A549 (cell line): ENCODE measurements at regions not wholly inside any gene's neighbourhood (a gene's known extent, or its start where the extent isn't known, plus 50 kb on each side); places are given as distances from the start of the nearest gene placed in this dataset.

Experiments
- ATAC-seq, 2 experiments: fragments of 200-7000 bp in 1 of 2; fragments of >200 bp in 1 of 2; cut with Nextera tagmentation in 1 of 2; cut with Tn5 transposase in 1 of 2; 3 replicates each; pipeline versions ENCODE4 v1.8.0 to v1.9.1; 2018 to 2020; ENCODE audit warnings: mild to moderate bottlenecking in 1 of 2, moderate library complexity in 1 of 2
- CTCF ChIA-PET: fragments of 300-600 bp; sonication (Branson Sonifier 250); formaldehyde crosslinking; extraction: SDS; loops from one replicate; lab custom pipeline; 2021; ENCODE audit warnings: antibody characterized with exemption, inconsistent platforms; lab: Yijun Ruan, JAX
- POLR2A ChIA-PET: fragments of 350-600 bp; formaldehyde crosslinking; extraction: SDS; loops from one replicate; lab custom pipeline; 2021; ENCODE audit warnings: antibody characterized with exemption, inconsistent platforms; lab: Yijun Ruan, JAX
- DNase-seq, 2 experiments: peaks; one replicate each; pipeline versions ENCODE4 v3.0.0 to v3.0.0-alpha.2; 2011 to 2016; ENCODE audit warnings: low read depth in 1 of 2, low spot score in 1 of 2
- FAIRE-seq: peaks from 2 replicates; lab custom pipeline; 2011; peaks lifted over from hg19 to GRCh38; lab: Jason Lieb, UNC
- H3K27ac ChIP-seq, 2 experiments: fragments of >200 bp; sonication (Bioruptor Twin); formaldehyde crosslinking; 3 replicates each; pipeline ENCODE4 v1.5.1; 2016 to 2017
- H3K4me1 ChIP-seq: fragments of >200 bp; sonication (Bioruptor Twin); formaldehyde crosslinking; 3 replicates; pipeline ENCODE4 v1.6.1; 2016
- H3K4me2 ChIP-seq: fragments of >200 bp; sonication (Bioruptor Twin); formaldehyde crosslinking; 3 replicates; pipeline ENCODE4 v1.6.1; 2016
- H3K4me3 ChIP-seq: fragments of >200 bp; sonication (Bioruptor Twin); formaldehyde crosslinking; 3 replicates; pipeline ENCODE4 v1.5.1; 2016
- H3K9me3 ChIP-seq: fragments of >200 bp; sonication (Bioruptor Twin); formaldehyde crosslinking; 3 replicates; pipeline ENCODE4 v1.6.1; 2016
- ATOH8 ChIP-seq: fragments of 250-450 bp; sonication (Bioruptor Pico); IDR thresholded peaks from 2 replicates; pipeline ENCODE4 v1.5.0; 2020; ENCODE audit warnings: low read depth, mild to moderate bottlenecking, moderate library complexity
- BHLHE40 ChIP-seq: IDR thresholded peaks from 2 replicates; pipeline ENCODE4 v1.6.1; 2012; ENCODE audit warnings: low read depth, low read length, inconsistent platforms
- CBX2 ChIP-seq: fragments of 200-600 bp; sonication (generic); IDR thresholded peaks from 2 replicates; pipeline ENCODE4 v1.6.1; 2016; ENCODE audit warnings: low read depth, mild to moderate bottlenecking, borderline replicate concordance
- CEBPB ChIP-seq, 2 experiments: fragments of >200 bp in 1 of 2; sonication (Bioruptor Twin) in 1 of 2; formaldehyde crosslinking in 1 of 2; IDR thresholded peaks; 2 replicates each; pipeline ENCODE4 v1.6.1; 2012 to 2016
- CHD2 ChIP-seq: fragments of 150-350 bp; IDR thresholded peaks from 2 replicates; pipeline ENCODE4 v1.6.1; 2014; ENCODE audit warnings: low read length; ENCODE audit not compliant: partially characterized antibody
- CHD4 ChIP-seq: fragments of 200-600 bp; sonication (generic); IDR thresholded peaks from 2 replicates; pipeline ENCODE4 v1.6.1; 2016; ENCODE audit warnings: antibody characterized with exemption, mild to moderate bottlenecking, borderline replicate concordance
- CTCF ChIP-seq: fragments of >200 bp; sonication (Bioruptor Twin); formaldehyde crosslinking; IDR thresholded peaks from 3 replicates; pipeline ENCODE4 v1.5.1; 2016
- EP300 ChIP-seq, 2 experiments: fragments of >200 bp; sonication (Bioruptor Twin); formaldehyde crosslinking; IDR thresholded peaks; 2 replicates in 1 of 2; 3 replicates in 1 of 2; pipeline ENCODE4 v1.6.1; 2016 to 2017
- ESRRA ChIP-seq: fragments of 150-350 bp; IDR thresholded peaks from 2 replicates; pipeline ENCODE4 v1.6.1; 2014; ENCODE audit warnings: mild to moderate bottlenecking, low read length, borderline replicate concordance
- FOSL2 ChIP-seq, 2 experiments: fragments of 450-650 bp in 1 of 2; fragments of >200 bp in 1 of 2; sonication (Bioruptor Twin) in 1 of 2; formaldehyde crosslinking; IDR thresholded peaks; 2 replicates each; pipeline versions ENCODE4 v1.5.0 to v1.6.1; 2016 to 2020; ENCODE audit warnings: mild to moderate bottlenecking in 1 of 2, moderate library complexity in 1 of 2
- FOXS1 ChIP-seq: fragments of 250-450 bp; sonication (Bioruptor Pico); IDR thresholded peaks from 2 replicates; pipeline ENCODE4 v1.5.0; 2020; ENCODE audit warnings: mild to moderate bottlenecking, moderate library complexity
- GATA3 ChIP-seq: IDR thresholded peaks from 2 replicates; pipeline ENCODE4 v1.6.1; 2012; ENCODE audit warnings: borderline replicate concordance
- HDAC2 ChIP-seq: fragments of 200-600 bp; sonication (generic); IDR thresholded peaks from 2 replicates; pipeline ENCODE4 v1.6.1; 2016
- HES2 ChIP-seq: fragments of >200 bp; sonication (Bioruptor Twin); formaldehyde crosslinking; IDR thresholded peaks from 2 replicates; pipeline ENCODE4 v1.6.1; 2016
- HOXA7 ChIP-seq: fragments of 250-450 bp; sonication (Bioruptor Pico); IDR thresholded peaks from 2 replicates; pipeline ENCODE4 v1.5.0; 2020; ENCODE audit warnings: mild to moderate bottlenecking, moderate library complexity
- HOXB13 ChIP-seq: fragments of 250-450 bp; sonication (Bioruptor Pico); IDR thresholded peaks from 2 replicates; pipeline ENCODE4 v1.5.0; 2020; ENCODE audit warnings: low read depth, mild to moderate bottlenecking, moderate library complexity
- HOXB5 ChIP-seq: fragments of 250-450 bp; sonication (Bioruptor Pico); IDR thresholded peaks from 2 replicates; pipeline ENCODE4 v1.5.0; 2020; ENCODE audit warnings: mild to moderate bottlenecking, moderate library complexity
- JUN ChIP-seq, 2 experiments: fragments of >200 bp; sonication (Bioruptor Twin); formaldehyde crosslinking; IDR thresholded peaks; 2 replicates in 1 of 2; 3 replicates in 1 of 2; pipeline ENCODE4 v1.6.1; 2016 to 2017
- KDM1A ChIP-seq: fragments of 200-600 bp; sonication (generic); IDR thresholded peaks from 2 replicates; pipeline ENCODE4 v1.6.1; 2016; ENCODE audit warnings: low read depth, mild to moderate bottlenecking
- KDM5A ChIP-seq: fragments of 200-600 bp; sonication (generic); IDR thresholded peaks from 2 replicates; pipeline ENCODE4 v1.6.1; 2016; ENCODE audit warnings: antibody characterized with exemption, mild to moderate bottlenecking
- MAFK ChIP-seq: fragments of 450-650 bp; IDR thresholded peaks from 2 replicates; pipeline ENCODE4 v1.6.1; 2014; ENCODE audit not compliant: partially characterized antibody
- MAZ ChIP-seq: fragments of 150-350 bp; IDR thresholded peaks from 2 replicates; pipeline ENCODE4 v1.6.1; 2014; ENCODE audit warnings: antibody characterized with exemption, low read depth, low read length, borderline replicate concordance
- NPAS2 ChIP-seq: fragments of 250-450 bp; sonication (Bioruptor Pico); IDR thresholded peaks from 2 replicates; pipeline ENCODE4 v1.8.0; 2022; ENCODE audit warnings: mild to moderate bottlenecking, moderate library complexity, borderline replicate concordance
- NR3C1 ChIP-seq: fragments of >200 bp; sonication (Bioruptor Twin); formaldehyde crosslinking; IDR thresholded peaks from 3 replicates; pipeline ENCODE4 v1.6.1; 2017
- POLR2AphosphoS2 ChIP-seq: conservative IDR thresholded peaks from 2 replicates; pipeline ENCODE4 v1.6.1; 2012; ENCODE audit warnings: low read length, improper control_type of control experiment, inconsistent platforms
- RNF2 ChIP-seq: fragments of 200-600 bp; sonication (generic); IDR thresholded peaks from 2 replicates; pipeline ENCODE4 v1.6.1; 2016; ENCODE audit warnings: low read depth, mild to moderate bottlenecking, antibody characterized with exemption, moderate library complexity, borderline replicate concordance
- SMC3 ChIP-seq: fragments of >200 bp; sonication (Bioruptor Twin); formaldehyde crosslinking; IDR thresholded peaks from 3 replicates; pipeline ENCODE4 v1.6.1; 2018; ENCODE audit warnings: inconsistent platforms
- SREBF2 ChIP-seq: fragments of 450-650 bp; IDR thresholded peaks from 2 replicates; pipeline ENCODE4 v1.6.1; 2014; ENCODE audit warnings: mild to moderate bottlenecking, moderate library complexity
- TFCP2L1 ChIP-seq: fragments of 250-450 bp; sonication (Bioruptor Pico); IDR thresholded peaks from 2 replicates; pipeline ENCODE4 v1.5.0; 2021; ENCODE audit warnings: mild to moderate bottlenecking
- TP53 ChIP-seq: fragments of 250-450 bp; sonication (Bioruptor Pico); IDR thresholded peaks from 2 replicates; pipeline ENCODE4 v1.5.0; 2021; ENCODE audit warnings: mild to moderate bottlenecking, moderate library complexity
- ZFP36 ChIP-seq: fragments of 450-650 bp; IDR thresholded peaks from 2 replicates; pipeline ENCODE4 v1.6.1; 2014; ENCODE audit warnings: borderline replicate concordance; ENCODE audit not compliant: partially characterized antibody
- WGBS: methylation state at CpG from one replicate; pipeline ENCODE4 v1.1.6; 2017; ENCODE audit errors: missing lambda C conversion rate; 5-methylcytosine and 5-hydroxymethylcytosine counted together

GRCh38 chr2:117341690-117342089 is 472.8 kb upstream of the DDX18 start:
- TF ChIP-seq HOXB5 (CRISPR knock-in tag) = no peak
- TF ChIP-seq HDAC2 = no peak
- no peak for TF ChIP-seq HOXA7 (CRISPR knock-in tag)
- no peak for TF ChIP-seq NR3C1
- no peak for TF ChIP-seq EP300 (IDR thresholded peaks at IDR 0.05)
- TF ChIP-seq GATA3 = no peak
- TF ChIP-seq KDM5A = no peak
- no peak for TF ChIP-seq FOSL2 (IDR thresholded peaks at IDR 0.05)
- TF ChIP-seq FOSL2 (CRISPR knock-in tag; IDR thresholded peaks at IDR 0.05) = no peak
- no peak for TF ChIP-seq JUN (IDR thresholded peaks at IDR 0.05)
- no peak for TF ChIP-seq ATOH8 (CRISPR knock-in tag)
- TF ChIP-seq HES2 = no peak
- no peak for TF ChIP-seq SMC3
- no peak for TF ChIP-seq ESRRA
- TF ChIP-seq SREBF2 = no peak
- no peak for TF ChIP-seq CTCF
- no peak for TF ChIP-seq FOXS1 (CRISPR knock-in tag)
- TF ChIP-seq KDM1A = no peak
- TF ChIP-seq CHD2 = no peak
- no peak for TF ChIP-seq CBX2
- no peak for TF ChIP-seq BHLHE40
- TF ChIP-seq, all 56 proteins: peak for 0
- H3K9me3 ChIP-seq = no peaks in the 10 kb centered on the region
- DNase-seq = no peak
- ChIA-PET POLR2A (no interaction called here), CTCF (no interaction called here)
- no peak overlapping the region for H3K4me3 ChIP-seq
- no peak overlapping the region for H3K4me2 ChIP-seq
- ATAC-seq = no peak
- no peak overlapping the region for H3K27ac ChIP-seq
- FAIRE-seq = no peak
- no peaks in the 10 kb centered on the region for H3K4me1 ChIP-seq
- WGBS = 10% methylated on average over 5 of the region's 5 CpGs

- Histone ChIP-seq H3K4me2 (no peak overlapping the region), H3K9me3 (no peaks in the 10 kb centered on the region), H3K4me1 (no peaks in the 10 kb centered on the region), H3K4me3 (no peak overlapping the region), H3K27ac (no peak overlapping the region)
- FAIRE-seq (no peak), DNase-seq (no peak), ATAC-seq (no peak)
- ChIA-PET CTCF (no interaction called here), POLR2A (no interaction called here)
- TF ChIP-seq POLR2AphosphoS2 (no peak), TP53 (CRISPR knock-in tag) (no peak), CHD4 (no peak), NR3C1 (no peak), ZFP36 (no peak), CEBPB (IDR thresholded peaks at IDR 0.05) (no peak), MAZ (no peak), EP300 (IDR thresholded peaks at IDR 0.05) (no peak), HES2 (no peak), TFCP2L1 (CRISPR knock-in tag) (no peak), NPAS2 (no peak), MAFK (no peak), HOXB13 (CRISPR knock-in tag) (no peak), JUN (IDR thresholded peaks at IDR 0.05) (no peak), ATOH8 (CRISPR knock-in tag) (no peak), RNF2 (no peak)
Observed at GRCh38 chr2:117342415-117342814, 472.1 kb upstream of the DDX18 start.
